OCI-LY7 (cell line): ENCODE measurements at regions not wholly inside any gene's neighbourhood (a gene's known extent, or its start where the extent isn't known, plus 50 kb on each side); places are given as distances from the start of the nearest gene placed in this dataset.

Experiments
- CTCF ChIP-seq: fragments of 200-600 bp; sonication (generic); conservative IDR thresholded peaks from 2 replicates; pipeline ENCODE4 v1.5.1; 2014; ENCODE audit warnings: mild to moderate bottlenecking, antibody characterized with exemption, low read length, moderate library complexity, mixed read lengths
- EZH2phosphoT487 ChIP-seq: fragments of 200-600 bp; sonication (generic); IDR thresholded peaks from 2 replicates; pipeline ENCODE4 v1.6.1; 2018; ENCODE audit warnings: low read depth, borderline replicate concordance, mild to moderate bottlenecking, mixed run types, antibody characterized with exemption, low read length, moderate library complexity, mixed read lengths

GRCh38 chr5:42876375-42876844 lies 64.7 kb upstream of the SELENOP start:
- TF ChIP-seq CTCF: no peak
- TF ChIP-seq EZH2phosphoT487: no peak
